ENCODE measurements at regions not wholly inside any gene's neighbourhood (a gene's known extent, or its start where the extent isn't known, plus 50 kb on each side); places are given as distances from the start of the nearest gene placed in this dataset.

DNA sequence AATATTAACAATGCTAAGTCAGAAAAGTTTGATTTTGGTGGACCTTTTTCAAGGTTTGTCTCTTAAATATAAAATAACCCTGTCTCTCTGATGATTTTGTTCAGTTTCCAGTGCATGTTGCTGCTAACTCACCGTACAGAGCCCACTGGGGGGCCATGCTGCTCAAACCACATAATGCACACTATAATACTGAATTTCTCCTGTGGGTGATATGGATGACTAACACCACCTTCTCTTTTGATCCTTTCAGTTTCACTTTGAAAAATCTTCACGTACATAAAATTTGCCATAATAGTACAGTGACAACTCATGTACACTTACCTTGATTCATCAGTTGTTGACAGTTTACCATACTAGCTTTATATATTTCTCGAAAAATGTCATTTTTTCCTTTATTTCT is 506.6 kb upstream of the MAN1A1 start:
- Histone ChIP-seq H3F3A (ENCODE audit: insufficient read depth, low read length, poor library complexity, severe bottlenecking) (no peaks in the 10 kb centered on the region), H3K9me2 (ENCODE audit: insufficient read depth, low read length) (no peaks in the 10 kb centered on the region), H3K4me2 (ENCODE audit: low read length) (no peak overlapping the region), H3K4me3 (ENCODE audit: low read length) (no peak overlapping the region), H4K20me1 (ENCODE audit: insufficient read depth) (no peaks in the 10 kb centered on the region), H3K79me2 (replicated peaks; ENCODE audit: insufficient read depth, low read length) (no peaks in the 10 kb centered on the region), H3K9ac (ENCODE audit: low read length) (no peak overlapping the region), H3K27me3 (ENCODE audit: insufficient read depth, low read depth, low read length) (no peaks in the 10 kb centered on the region), H2AFZ (ENCODE audit: low read depth, low read length) (no peak overlapping the region), H3K9me3 (ENCODE audit: low read length) (no peaks in the 10 kb centered on the region), H3K36me3 (ENCODE audit: insufficient read depth, low read length) (no peaks in the 10 kb centered on the region), H3K27ac (ENCODE audit: low read length) (no peak overlapping the region)
- TF ChIP-seq EZH2 (IDR thresholded peaks at IDR 0.05; ENCODE audit: borderline replicate concordance, insufficient read depth, low read length, poor library complexity, severe bottlenecking) (no peak), POLR2AphosphoS5 (IDR thresholded peaks at IDR 0.05) (no peak), TAF1 (IDR thresholded peaks at IDR 0.05; ENCODE audit: low read depth) (no peak), MXI1 (conservative IDR thresholded peaks at IDR 0.05; ENCODE audit: poor library complexity, severe bottlenecking) (no peak), RAD21 (conservative IDR thresholded peaks at IDR 0.05) (no peak), SMC3 (conservative IDR thresholded peaks at IDR 0.05; ENCODE audit: poor library complexity) (no peak), EP300 (conservative IDR thresholded peaks at IDR 0.05; ENCODE audit: poor library complexity, severe bottlenecking) (no peak)
- TF ChIP-seq, protein P1, sequence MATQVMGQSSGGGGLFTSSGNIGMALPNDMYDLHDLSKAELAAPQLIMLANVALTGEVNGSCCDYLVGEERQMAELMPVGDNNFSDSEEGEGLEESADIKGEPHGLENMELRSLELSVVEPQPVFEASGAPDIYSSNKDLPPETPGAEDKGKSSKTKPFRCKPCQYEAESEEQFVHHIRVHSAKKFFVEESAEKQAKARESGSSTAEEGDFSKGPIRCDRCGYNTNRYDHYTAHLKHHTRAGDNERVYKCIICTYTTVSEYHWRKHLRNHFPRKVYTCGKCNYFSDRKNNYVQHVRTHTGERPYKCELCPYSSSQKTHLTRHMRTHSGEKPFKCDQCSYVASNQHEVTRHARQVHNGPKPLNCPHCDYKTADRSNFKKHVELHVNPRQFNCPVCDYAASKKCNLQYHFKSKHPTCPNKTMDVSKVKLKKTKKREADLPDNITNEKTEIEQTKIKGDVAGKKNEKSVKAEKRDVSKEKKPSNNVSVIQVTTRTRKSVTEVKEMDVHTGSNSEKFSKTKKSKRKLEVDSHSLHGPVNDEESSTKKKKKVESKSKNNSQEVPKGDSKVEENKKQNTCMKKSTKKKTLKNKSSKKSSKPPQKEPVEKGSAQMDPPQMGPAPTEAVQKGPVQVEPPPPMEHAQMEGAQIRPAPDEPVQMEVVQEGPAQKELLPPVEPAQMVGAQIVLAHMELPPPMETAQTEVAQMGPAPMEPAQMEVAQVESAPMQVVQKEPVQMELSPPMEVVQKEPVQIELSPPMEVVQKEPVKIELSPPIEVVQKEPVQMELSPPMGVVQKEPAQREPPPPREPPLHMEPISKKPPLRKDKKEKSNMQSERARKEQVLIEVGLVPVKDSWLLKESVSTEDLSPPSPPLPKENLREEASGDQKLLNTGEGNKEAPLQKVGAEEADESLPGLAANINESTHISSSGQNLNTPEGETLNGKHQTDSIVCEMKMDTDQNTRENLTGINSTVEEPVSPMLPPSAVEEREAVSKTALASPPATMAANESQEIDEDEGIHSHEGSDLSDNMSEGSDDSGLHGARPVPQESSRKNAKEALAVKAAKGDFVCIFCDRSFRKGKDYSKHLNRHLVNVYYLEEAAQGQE (IDR thresholded peaks at IDR 0.05; ENCODE audit: borderline replicate concordance), result no peak
- TF ChIP-seq, protein P2, sequence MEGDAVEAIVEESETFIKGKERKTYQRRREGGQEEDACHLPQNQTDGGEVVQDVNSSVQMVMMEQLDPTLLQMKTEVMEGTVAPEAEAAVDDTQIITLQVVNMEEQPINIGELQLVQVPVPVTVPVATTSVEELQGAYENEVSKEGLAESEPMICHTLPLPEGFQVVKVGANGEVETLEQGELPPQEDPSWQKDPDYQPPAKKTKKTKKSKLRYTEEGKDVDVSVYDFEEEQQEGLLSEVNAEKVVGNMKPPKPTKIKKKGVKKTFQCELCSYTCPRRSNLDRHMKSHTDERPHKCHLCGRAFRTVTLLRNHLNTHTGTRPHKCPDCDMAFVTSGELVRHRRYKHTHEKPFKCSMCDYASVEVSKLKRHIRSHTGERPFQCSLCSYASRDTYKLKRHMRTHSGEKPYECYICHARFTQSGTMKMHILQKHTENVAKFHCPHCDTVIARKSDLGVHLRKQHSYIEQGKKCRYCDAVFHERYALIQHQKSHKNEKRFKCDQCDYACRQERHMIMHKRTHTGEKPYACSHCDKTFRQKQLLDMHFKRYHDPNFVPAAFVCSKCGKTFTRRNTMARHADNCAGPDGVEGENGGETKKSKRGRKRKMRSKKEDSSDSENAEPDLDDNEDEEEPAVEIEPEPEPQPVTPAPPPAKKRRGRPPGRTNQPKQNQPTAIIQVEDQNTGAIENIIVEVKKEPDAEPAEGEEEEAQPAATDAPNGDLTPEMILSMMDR (IDR thresholded peaks at IDR 0.05; ENCODE audit: poor library complexity, severe bottlenecking), result no peak

DNA sequence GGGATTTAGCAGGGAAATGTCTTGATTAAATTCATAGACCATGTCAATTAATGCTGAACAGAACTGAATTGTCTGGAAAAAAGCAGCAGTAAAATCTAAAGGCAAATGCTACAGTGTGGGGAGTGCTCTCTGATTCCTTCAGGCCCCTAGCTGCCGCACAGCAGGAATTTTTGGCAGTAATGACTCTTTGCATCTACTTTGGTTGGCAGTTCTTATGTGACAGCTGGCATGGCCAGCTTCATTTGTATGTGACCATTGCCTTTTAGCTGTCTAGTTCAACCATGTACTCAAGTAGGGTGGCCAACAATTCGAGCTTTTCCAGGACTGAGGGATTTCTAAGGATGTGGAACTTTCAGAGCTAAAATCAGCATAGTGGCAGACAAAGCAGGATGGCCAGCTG is 499.1 kb upstream of the MAN1A1 start:
- no peak overlapping the region for H3K27ac ChIP-seq (ENCODE audit: low read length)
- H2AFZ ChIP-seq (ENCODE audit: low read depth, low read length), result no peak overlapping the region
- H3K36me3 ChIP-seq (ENCODE audit: insufficient read depth, low read length), result no peaks in the 10 kb centered on the region
- no peaks in the 10 kb centered on the region for H3F3A ChIP-seq (ENCODE audit: insufficient read depth, low read length, poor library complexity, severe bottlenecking)
- H3K79me2 ChIP-seq (replicated peaks; ENCODE audit: insufficient read depth, low read length), result no peaks in the 10 kb centered on the region
- no peak for TF ChIP-seq RAD21 (conservative IDR thresholded peaks at IDR 0.05)
- no peak for TF ChIP-seq EP300 (conservative IDR thresholded peaks at IDR 0.05; ENCODE audit: poor library complexity, severe bottlenecking)
- TF ChIP-seq, protein P2 (IDR thresholded peaks at IDR 0.05; ENCODE audit: poor library complexity, severe bottlenecking), result no peak
- TF ChIP-seq MXI1 (conservative IDR thresholded peaks at IDR 0.05; ENCODE audit: poor library complexity, severe bottlenecking), result no peak
- no peak for TF ChIP-seq POLR2AphosphoS5 (IDR thresholded peaks at IDR 0.05)
- no peak for TF ChIP-seq TAF1 (IDR thresholded peaks at IDR 0.05; ENCODE audit: low read depth)
- TF ChIP-seq, protein P1 (IDR thresholded peaks at IDR 0.05; ENCODE audit: borderline replicate concordance), result no peak
- TF ChIP-seq SMC3 (conservative IDR thresholded peaks at IDR 0.05; ENCODE audit: poor library complexity), result no peak
- no peak for TF ChIP-seq EZH2 (IDR thresholded peaks at IDR 0.05; ENCODE audit: borderline replicate concordance, insufficient read depth, low read length, poor library complexity, severe bottlenecking)
- no peaks in the 10 kb centered on the region for H3K27me3 ChIP-seq (ENCODE audit: insufficient read depth, low read depth, low read length)
- H4K20me1 ChIP-seq (ENCODE audit: insufficient read depth), result no peaks in the 10 kb centered on the region
- no peak overlapping the region for H3K4me3 ChIP-seq (ENCODE audit: low read length)
- H3K9ac ChIP-seq (ENCODE audit: low read length), result no peak overlapping the region
- H3K9me2 ChIP-seq (ENCODE audit: insufficient read depth, low read length), result no peaks in the 10 kb centered on the region
- H3K4me2 ChIP-seq (ENCODE audit: low read length), result no peak overlapping the region
- H3K9me3 ChIP-seq (ENCODE audit: low read length), result no peaks in the 10 kb centered on the region

All from neural cell (in vitro differentiated cells).